ENCODE measurements at regions not wholly inside any gene's neighbourhood (a gene's known extent, or its start where the extent isn't known, plus 50 kb on each side); places are given as distances from the start of the nearest gene placed in this dataset.
"Not testable (repeated sequence)": the region's sequence is repeated elsewhere in the genome, so short reads cannot be mapped to it uniquely, and the experiment has no call there.

DNA sequence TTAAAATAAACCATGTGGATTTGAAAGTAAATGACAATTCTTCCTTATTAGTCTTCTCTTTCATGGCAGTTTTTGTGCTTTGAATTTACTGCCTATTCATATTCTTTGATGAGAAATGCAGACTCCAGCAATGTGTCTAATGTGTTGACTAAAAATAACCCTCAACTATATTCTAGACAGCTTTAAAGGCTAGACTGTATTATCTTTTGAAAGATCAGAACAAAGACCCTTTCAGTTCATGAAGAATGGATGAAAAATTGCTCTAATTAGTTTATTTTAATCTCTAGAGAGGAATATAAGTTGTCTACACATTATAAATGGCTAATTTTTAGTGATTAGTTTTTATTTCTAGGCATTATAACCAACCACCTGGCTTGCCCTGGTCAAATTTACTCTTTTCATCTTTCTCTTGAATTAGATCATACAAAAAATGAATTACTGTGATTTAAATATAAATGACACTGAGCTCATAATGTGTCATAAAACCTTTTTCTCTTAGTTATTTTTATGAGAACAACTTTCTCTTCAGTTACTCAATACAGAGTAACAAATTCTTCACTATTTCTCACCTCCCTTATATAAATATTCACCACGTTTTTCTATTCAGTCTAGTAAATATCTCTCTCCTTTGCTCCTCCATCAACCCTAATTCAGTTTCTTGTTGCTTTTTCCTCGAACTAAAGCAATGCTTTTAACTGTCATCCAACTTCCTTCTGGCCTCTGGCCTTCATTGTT lies 428.5 kb upstream of the TMPRSS15 start:
- DNase-seq (ENCODE audit: low spot score) = no peak

DNA sequence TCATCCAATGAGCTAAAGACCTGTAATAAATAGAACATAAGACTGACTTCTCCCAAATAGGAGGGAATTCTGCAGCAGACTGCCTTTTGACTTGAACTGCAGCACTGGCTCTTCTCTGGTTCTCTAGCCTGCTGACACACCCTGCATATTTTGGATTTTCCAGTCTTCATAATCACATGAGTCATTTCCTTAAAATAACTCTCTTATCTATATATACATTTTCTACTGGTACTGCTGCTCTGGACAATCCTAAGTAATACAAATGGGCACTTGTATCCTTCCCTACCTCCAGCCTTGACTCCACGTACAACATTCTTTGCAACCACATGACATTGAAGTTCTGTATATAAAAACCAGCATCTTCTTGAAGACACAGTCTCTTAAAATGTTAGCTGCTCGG lies 429.4 kb upstream of the TMPRSS15 start:
- DNase-seq (ENCODE audit: low spot score) = peak; percentile 21

DNA sequence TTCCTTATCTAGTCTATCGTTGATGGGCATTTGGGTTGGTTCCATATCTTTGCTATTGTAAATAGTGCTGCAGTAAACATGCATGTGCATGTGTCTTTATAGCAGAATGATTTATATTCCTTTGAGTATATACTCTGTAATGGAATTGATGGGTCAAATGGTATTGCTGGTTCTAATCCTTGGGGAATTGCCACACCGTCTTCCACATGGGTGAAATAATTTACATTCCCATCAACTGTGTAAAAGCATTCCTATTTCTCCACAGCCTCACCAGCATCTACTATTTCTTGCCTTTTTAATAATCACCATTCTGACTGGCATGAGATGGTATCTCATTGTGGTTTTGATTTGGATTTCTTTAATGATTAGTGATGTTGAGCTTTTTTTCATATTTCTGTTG lies 430.5 kb upstream of the TMPRSS15 start:
- DNase-seq (ENCODE audit: low spot score) = not testable (repeated sequence)

DNA sequence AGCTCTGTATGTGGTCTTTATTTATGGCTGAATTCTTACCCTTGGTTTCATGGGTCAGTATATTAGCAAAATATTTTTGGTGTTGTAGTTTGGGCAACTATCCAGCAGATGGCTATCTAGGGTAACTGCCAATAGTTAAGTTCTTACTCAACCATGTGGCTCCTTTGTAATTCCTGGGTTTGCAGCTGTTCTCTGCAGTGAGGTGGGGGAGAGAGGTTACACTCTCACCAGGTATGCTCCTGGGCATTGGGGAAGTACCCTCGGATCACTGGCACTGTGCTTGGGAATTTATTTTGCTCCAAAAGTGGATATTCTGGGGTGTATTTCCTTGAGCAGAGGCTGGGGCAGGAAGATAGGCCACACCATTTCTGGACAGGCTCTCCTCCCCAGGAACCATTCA lies 436.7 kb upstream of the TMPRSS15 start:
- peak; percentile 19 for DNase-seq (ENCODE audit: low spot score)

DNA sequence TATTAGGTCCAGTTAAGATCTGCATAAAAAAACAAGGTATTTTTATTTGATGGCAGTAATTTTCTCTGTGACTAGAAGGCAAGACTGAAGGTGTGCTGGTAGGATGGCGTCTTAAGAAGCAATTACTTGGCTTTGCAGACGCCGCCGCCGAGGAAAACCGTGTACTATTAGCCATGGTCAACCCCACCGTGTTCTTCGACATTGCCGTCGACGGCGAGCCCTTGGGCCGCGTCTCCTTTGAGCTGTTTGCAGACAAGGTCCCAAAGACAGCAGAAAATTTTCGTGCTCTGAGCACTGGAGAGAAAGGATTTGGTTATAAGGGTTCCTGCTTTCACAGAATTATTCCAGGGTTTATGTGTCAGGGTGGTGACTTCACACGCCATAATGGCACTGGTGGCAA lies 454.0 kb upstream of the TMPRSS15 start:
- not testable (repeated sequence) for DNase-seq (ENCODE audit: low spot score)

DNA sequence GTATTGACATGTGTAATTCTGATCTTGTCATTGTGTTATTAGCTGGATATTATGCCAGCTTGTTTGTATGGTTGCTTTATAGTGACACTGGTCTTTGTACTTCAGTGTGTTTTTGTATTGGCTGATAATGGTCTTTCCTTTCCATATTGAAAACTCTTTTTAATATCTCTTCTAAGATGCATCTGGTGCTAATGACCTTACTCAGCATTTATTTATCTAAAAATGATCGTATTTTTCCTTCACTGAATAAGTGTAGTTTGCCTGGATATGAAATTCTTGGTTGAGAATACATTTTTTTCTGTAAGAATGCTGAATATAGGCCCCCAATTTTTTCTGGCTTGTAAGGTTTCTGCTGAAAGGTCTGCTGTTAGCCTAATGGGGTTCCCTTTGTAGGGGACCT lies 465.5 kb upstream of the TMPRSS15 start:
- no peak for DNase-seq (ENCODE audit: low spot score)

DNA sequence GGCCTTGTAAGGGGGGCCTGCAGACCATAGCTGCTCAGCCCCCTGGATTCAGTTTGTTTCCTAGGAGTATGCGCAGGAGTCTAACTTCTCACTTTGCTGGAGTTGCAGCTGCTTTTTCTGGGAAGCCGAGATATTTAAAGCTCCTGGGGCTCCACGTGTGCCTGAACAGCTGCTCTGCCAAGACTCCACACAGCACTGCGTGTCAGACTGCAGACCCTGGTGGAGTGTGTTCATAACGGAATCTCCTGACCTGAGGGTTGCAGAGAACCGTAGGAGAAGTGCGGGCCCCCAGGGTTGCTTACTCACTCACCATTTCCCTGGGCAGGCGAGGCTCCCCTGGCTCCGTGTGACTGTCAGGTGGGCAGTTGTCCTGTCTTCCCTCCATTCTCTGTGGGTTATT lies 474.3 kb upstream of the TMPRSS15 start:
- no peak for DNase-seq (ENCODE audit: low spot score)

DNA sequence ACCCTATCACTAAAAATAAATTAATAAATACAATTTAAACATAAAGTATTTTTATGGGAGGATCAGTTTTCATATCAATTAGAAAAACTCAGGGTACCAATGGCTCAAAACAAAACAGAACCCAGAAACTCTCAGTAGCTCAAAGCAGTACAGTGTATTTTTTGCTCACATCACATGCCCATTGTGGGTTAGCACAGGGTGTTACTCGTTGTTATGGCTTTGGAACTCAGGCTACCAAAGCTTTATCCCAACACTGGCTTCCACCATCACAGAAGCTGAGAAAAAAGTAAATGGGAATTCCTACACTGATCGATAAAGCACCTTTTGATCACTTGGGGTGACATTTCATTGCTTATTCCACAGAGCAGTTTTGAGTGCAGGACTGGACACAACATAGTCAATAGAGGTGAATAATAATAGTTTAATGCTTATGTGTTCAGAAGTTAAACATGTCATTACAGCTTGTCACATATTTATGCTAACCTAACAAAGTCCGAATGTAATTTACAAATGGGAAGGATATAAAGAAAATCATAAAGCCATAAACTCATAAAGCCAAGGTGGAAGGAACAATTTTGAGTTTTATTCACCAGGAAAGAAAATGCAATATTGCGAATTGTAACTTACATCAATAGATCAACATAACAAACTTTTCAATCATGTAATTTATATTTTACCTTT lies 484.5 kb upstream of the TMPRSS15 start:
- DNase-seq (ENCODE audit: low spot score) = no peak

DNA sequence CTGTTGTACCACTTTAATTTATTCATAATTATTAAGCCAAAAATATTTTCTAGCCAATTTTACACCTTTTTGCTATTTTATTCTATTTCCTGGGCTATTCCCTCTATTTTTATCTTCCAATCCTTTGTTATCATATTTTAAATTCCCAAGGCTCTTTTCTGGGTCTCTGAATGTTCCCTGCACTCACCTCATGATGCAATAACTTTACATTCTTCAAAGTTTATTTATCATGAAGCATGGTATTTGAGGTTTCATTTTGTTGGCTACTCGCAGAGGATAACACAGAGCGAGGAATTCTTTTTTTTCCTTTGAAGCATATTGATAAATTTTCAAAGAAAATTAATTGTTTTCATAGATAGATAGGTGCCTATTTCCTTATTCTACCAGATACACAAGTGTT lies 489.8 kb upstream of the TMPRSS15 start:
- no peak for DNase-seq (ENCODE audit: low spot score)

DNA sequence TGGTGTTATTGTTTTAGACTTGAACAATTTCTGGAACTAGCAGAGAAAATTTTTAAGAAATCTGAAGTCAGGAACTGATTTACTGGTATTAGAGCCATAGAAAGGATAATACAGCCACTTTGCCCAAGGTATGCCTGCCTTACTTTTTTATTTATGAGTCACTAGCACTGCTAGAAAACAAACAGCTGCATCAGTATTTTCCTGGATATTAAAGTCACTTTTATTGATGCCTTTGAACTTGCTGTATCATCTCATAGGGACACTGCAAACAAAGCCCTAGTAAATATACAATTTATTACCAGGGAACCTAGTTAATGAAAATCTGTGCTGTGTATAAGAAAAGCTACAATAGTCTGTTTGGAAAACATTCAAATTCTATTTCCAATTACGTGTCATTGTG lies 490.8 kb upstream of the TMPRSS15 start:
- no peak for DNase-seq (ENCODE audit: low spot score)

DNA sequence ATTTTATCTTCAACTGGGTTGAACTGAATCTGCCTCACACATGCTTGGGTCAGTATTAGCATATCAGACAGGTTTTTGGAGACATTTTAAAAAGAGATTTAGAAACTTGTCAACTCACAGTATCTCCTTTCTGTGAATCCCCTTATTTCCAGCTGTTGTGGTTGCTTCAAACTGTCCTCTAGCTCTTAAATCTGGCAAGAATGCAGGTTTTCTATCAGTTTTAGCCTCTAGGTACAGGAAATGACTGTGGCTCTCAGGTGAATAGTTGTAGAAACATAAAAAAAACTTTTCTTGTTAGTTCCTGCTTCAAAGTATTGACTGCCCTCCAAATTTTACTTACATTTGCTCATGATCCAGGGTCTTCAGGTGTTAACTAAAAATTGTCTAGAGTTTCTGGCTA lies 495.7 kb upstream of the TMPRSS15 start:
- DNase-seq (ENCODE audit: low spot score) = no peak

DNA sequence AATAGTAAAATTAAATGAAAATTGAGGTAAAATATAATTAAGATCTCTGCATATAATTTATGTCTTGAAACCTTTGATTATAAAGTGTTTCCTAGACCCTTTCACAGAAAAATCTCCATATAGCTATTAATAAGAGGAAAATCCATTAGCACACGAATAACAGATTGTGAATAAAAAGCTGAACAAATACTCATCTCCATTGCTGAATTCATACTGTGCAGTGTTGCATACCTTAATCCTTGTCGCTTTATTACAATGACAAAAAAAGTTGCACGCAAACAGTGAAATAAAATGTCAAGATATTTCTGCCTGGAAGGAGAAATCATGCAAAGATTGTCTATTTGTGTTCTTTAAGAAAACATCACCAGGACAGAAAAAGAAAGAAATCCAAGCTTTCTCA lies 499.1 kb upstream of the TMPRSS15 start:
- DNase-seq (ENCODE audit: low spot score) = no peak

DNA sequence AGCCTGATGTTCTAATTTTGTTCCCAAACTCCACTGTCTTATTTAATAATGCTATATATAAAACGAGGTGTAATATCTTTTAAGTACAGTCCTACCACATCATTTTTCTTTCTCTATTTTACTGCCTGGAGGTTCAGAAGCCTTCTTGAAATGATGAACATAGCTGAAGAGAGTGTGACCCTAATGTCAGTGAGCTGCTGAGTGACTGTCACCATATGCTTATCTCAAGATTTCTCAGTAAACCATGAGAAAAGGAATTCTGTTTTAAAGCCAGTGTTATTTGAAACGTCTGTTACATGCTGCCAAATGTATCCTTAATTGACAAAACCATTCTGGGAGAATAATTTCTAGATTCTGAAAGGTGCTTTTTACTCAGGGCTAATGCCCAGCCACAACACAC lies 503.5 kb upstream of the TMPRSS15 start:
- DNase-seq (ENCODE audit: low spot score) = no peak

DNA sequence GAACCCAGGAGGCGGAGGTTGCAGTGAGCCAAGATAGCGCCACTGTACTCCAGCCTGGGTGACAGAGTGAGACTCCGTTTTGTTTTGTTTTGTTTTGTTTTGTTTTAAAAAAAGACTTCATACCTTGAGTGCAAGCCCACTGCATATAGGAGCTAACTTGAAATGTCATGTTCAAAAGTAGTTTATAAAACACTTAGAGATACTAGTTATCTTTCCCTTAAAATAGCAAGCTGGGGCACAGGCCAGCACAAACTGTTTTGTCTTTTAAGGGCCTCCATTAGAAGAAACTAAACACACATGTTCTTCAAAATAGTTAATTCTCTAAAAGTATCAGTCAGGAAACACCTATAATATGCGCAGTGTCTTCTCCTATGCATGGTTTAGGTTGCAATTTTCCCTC lies 505.1 kb upstream of the TMPRSS15 start:
- no peak for DNase-seq (ENCODE audit: low spot score)

DNA sequence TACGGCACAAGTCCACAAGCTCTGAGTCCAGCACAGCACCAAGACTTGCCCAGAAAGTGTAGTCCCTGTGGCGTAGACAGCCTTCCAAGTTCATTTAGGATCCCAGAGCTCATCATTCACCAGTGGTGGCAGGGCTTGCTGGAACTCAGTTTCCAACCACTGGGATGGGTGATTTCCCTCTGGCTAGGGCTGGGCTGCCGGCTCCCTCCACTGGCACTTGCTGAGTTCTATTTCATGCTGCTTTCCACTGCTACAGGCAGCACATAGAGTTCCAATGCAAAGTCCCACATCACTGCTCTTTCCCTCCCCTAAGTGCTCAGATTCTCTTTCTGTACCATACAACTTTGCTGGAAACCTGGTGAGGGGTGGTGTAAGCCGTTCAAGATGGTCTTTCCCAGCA lies 510.3 kb upstream of the TMPRSS15 start:
- no peak for DNase-seq (ENCODE audit: low spot score)

DNA sequence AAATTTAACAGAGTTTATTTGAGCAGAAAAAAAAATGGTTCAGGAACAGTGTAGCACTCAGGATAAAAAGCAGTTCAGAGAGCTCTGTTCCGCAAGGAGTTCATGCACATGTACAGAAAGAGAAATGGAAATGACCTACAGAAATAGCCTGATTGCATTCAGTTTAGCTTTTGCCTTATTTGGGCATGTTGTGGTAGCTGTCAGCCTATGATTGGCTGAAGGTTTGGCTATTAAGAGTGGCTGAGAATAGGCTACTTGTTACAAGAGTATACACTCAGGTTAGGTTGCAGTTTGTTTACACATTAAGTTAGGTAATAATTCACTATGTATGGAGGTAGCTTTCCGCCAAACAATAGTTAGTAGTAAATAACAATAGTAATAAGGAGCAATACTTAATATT lies 511.0 kb upstream of the TMPRSS15 start:
- DNase-seq (ENCODE audit: low spot score) = no peak

DNA sequence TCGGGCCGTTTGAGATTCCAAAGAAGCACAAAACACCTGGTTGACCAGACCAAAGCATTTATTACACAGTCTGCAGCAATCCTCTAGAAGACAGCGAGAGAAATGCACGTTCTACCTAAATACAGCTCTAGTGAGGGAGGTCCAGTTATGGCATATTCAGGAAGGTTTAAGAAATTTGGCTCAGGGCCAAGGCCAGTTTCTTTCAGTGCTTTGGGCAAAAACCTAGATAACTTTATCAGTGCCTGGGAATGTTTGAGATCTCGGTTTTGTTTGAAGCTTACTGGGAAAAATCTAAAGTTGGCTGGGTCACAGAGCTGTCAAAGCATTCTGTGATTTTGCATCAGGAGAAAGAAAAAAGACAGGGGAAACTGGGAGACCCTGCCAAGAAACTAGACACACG lies 514.0 kb upstream of the TMPRSS15 start:
- DNase-seq (ENCODE audit: low spot score) = no peak

DNA sequence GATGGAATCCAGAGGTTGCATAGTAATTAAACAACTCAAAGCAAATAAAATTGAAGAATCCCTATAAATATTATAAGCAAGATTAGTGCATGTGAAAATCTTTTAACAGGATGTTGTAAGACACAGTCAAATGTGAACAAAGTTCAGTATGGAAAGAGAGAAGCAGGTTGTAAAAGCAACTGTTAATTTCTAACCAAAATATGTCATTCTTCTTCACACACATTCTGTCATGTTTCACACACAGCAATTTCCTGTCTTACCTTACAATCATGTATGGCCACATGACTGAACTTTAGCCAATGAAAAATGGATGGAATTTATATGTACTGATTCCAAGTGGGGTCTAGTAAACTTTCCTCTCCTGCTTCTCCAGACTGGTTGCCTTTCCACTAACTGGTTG lies 527.7 kb upstream of the TMPRSS15 start:
- no peak for DNase-seq (ENCODE audit: low spot score)

DNA sequence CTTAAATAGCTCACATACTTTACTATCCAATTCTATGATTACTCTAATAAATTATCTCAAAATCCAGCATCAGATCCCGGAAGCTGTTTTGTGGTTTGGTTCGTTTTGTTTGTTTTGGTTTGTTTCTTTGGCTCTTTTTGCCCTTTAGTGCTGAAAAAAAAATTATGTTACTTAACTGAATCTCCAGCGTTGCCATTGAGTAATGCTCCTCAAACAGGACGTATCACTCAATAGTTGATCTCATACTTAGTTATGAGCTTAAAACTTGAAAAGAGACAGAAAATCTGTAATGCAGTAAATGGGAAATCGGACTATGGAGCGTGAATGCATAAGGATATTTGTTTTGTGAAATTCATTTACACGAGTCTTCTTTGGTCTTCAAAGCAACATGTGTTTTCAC lies 533.8 kb upstream of the TMPRSS15 start:
- DNase-seq (ENCODE audit: low spot score) = no peak

DNA sequence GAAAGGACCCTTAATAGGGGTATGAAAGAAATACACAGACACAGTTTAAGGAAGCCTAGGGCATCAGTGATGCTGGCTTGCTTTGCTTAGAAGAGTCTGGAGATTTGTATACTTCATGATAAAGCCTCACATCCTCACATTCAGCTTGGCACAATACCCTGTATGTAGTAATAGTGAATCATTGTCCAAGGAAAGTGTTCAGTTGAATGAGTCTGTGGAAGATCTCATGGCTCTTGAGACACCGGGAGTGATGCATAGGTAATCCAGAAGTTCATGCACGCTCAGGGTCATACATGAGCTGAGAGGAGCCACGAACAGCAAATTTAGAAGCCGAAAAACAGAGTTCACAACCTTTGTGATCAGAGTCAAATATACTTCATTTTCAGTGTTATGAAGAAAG lies 537.2 kb upstream of the TMPRSS15 start:
- no peak for DNase-seq (ENCODE audit: low spot score)

DNA sequence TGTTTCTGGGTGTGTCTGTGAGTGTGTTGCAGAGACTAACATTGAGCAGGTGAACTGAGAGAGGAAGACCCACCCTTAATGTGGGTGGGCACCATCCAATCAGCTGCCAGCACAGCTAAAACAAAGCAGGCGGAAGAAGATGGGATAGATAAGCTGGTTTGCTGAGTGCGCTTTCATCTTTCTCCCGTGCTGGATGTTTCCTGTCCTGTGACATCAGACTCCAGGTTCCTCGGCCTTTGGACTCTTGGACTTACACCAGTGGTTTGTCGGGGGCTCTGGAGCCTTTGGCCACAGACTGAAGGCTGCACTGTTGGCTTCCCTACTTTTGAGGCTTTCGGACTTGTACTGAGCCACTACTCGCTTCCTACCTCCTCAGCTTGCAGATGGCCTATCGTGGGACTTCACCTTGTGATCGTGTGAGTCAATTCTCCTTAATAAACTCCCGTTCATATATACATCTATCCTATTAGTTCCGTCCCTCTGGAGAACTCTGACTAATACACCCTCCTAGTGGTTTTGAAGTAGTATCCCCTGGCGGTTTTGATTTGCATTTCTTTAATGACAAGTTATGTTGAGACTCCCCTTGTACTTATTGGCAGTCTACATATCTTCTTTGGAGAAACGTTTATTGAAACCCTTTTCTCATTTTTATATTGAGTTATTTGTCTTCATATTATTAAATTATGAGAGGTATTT lies 546.6 kb upstream of the TMPRSS15 start:
- no peak for DNase-seq (ENCODE audit: low spot score)

DNA sequence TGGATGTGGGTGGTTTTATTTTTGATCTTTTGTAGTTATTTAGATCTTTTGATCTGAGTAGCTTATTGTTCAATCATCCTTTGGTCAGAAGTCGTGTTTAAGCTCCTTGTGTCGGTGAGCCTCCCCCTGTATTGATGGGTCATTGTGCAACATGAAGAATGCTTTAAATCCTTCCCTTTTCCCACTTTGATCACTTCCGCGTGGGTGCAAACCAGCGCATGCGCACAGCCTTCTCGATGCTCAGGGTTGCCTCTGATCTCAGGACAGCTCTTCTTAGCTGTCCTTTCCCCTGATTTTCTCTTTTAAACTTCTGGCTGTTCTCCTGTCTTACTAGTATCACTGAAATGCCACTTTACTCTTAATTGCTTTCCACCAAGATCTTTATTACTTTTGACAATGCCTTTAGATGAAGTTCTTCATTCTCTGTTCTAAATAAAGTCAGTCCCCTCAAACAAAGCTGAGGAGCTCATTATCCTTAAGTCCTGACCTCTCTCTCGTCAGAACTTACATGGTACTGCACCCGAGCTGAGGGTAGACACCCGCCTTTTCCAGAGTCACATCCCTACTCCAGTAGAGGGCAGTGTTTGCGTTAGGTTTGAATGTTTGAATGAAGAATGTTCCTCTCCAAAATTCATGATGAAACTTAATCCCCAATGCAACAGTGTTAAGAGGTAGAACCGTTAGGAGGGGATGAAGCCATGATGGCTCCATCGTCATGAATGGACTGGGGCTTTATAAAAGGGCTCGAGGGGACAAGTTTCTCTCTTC lies 547.9 kb upstream of the TMPRSS15 start:
- DNase-seq (ENCODE audit: low spot score) = peak; percentile 27

DNA sequence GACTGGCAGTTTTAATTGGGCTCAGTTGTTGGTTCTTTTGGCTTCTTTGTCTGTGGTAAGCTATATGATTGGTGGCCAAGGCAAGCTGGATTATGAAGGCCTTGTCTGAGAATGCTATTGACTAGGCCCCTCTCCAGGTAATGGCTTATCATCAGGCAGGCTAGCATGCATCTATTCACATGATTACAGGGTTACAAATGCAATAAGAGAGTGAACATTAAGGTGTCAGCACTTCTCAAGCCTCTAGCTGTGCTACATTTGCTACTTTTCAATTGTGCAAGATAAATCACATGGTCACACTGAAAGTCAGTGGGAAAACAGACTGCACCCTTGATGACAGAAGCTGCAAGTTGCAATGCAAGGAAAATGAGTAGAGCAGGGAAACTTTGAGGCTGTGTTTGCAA lies 550.9 kb upstream of the TMPRSS15 start:
- no peak for DNase-seq (ENCODE audit: low spot score)
